HEK293T (cell line): ENCODE measurements at regions not wholly inside any gene's neighbourhood (a gene's known extent, or its start where the extent isn't known, plus 50 kb on each side); places are given as distances from the start of the nearest gene placed in this dataset.
"Not testable (repeated sequence)": the region's sequence is repeated elsewhere in the genome, so short reads cannot be mapped to it uniquely, and the experiment has no call there.

Experiments used
- BHLHE40 ChIP-seq: fragments of 450-650 bp; IDR thresholded peaks from 2 replicates; pipeline ENCODE4 v1.6.1; 2016; ENCODE audit warnings: mild to moderate bottlenecking, moderate library complexity, borderline replicate concordance
- CTBP1 ChIP-seq: fragments of 450-650 bp; IDR thresholded peaks from 2 replicates; pipeline ENCODE4 v1.6.1; 2016; ENCODE audit warnings: borderline replicate concordance
- ELF4 ChIP-seq: fragments of 450-650 bp; IDR thresholded peaks from 2 replicates; pipeline ENCODE4 v1.6.1; 2017; ENCODE audit warnings: antibody characterized with exemption
- FOXA1 ChIP-seq: fragments of 450-650 bp; IDR thresholded peaks from 2 replicates; pipeline ENCODE4 v1.6.1; 2016; ENCODE audit warnings: mild to moderate bottlenecking
- FOXK2 ChIP-seq: fragments of 450-650 bp; IDR thresholded peaks from 2 replicates; pipeline ENCODE4 v1.6.1; 2016; ENCODE audit warnings: mild to moderate bottlenecking
- FOXM1 ChIP-seq: fragments of 450-650 bp; IDR thresholded peaks from 2 replicates; pipeline ENCODE4 v1.6.1; 2017; ENCODE audit warnings: mild to moderate bottlenecking, borderline replicate concordance
- LEF1 ChIP-seq: fragments of 450-650 bp; IDR thresholded peaks from 2 replicates; pipeline ENCODE4 v1.6.1; 2017; ENCODE audit warnings: mild to moderate bottlenecking, borderline replicate concordance
- SP1 ChIP-seq: fragments of 450-650 bp; IDR thresholded peaks from 2 replicates; pipeline ENCODE4 v1.6.1; 2017
- SUZ12 ChIP-seq: fragments of 450-650 bp; IDR thresholded peaks from 2 replicates; pipeline ENCODE4 v1.6.1; 2016; ENCODE audit warnings: mild to moderate bottlenecking
- ZNF384 ChIP-seq: fragments of 450-650 bp; IDR thresholded peaks from 2 replicates; pipeline ENCODE4 v1.6.1; 2016

GRCh38 chr22:25426530-25427308 lies 137.8 kb upstream of the GRK3 start:
- TF ChIP-seq ELF4, ZNF384, BHLHE40, SP1, LEF1, CTBP1, SUZ12, FOXM1, FOXA1, FOXK2: not testable (repeated sequence)
